Type B pancreatic cell (in vitro differentiated cells): ENCODE measurements at regions not wholly inside any gene's neighbourhood (a gene's known extent, or its start where the extent isn't known, plus 50 kb on each side); places are given as distances from the start of the nearest gene placed in this dataset.

Experiments used
- DNase-seq: peaks from one replicate; pipeline ENCODE4 v3.0.0; 2021; ENCODE audit warnings: mixed read lengths; ENCODE audit not compliant: unreplicated experiment; ENCODE audit errors: extremely low spot score
- H3K27ac Mint-ChIP-seq: 2 replicates; pipeline ENCODE4 v1.8.0; 2021; ENCODE audit warnings: mild to moderate bottlenecking, mixed read lengths
- H3K27me3 Mint-ChIP-seq: 2 replicates; pipeline ENCODE4 v1.8.0; 2021; ENCODE audit warnings: mixed read lengths
- H3K36me3 Mint-ChIP-seq: 2 replicates; pipeline ENCODE4 v1.8.0; 2021; ENCODE audit warnings: mixed read lengths
- H3K4me1 Mint-ChIP-seq: one replicate; pipeline ENCODE4 v1.8.0; 2021; ENCODE audit warnings: mixed read lengths; ENCODE audit not compliant: unreplicated experiment
- H3K4me3 Mint-ChIP-seq: 2 replicates; pipeline ENCODE4 v1.8.0; 2021; ENCODE audit warnings: mild to moderate bottlenecking, mixed read lengths
- H3K9me3 Mint-ChIP-seq: 2 replicates; pipeline ENCODE4 v1.8.0; 2021; ENCODE audit warnings: mixed read lengths
- CTCF ChIP-seq: fragments of 200-600 bp; sonication (generic); conservative IDR thresholded peaks from 2 replicates; pipeline ENCODE4 v1.5.0; 2021; ENCODE audit warnings: antibody characterized with exemption, mild to moderate bottlenecking

GRCh38 chr6:155520078-155520477 is 64.4 kb upstream of the NOX3 start:
- H3K27ac Mint-ChIP-seq: no peak overlapping the region
- no peak overlapping the region for H3K4me3 Mint-ChIP-seq
- no peaks in the 10 kb centered on the region for H3K36me3 Mint-ChIP-seq
- DNase-seq: no peak
- H3K27me3 Mint-ChIP-seq: no peaks in the 10 kb centered on the region
- no peak for TF ChIP-seq CTCF
- H3K4me1 Mint-ChIP-seq: no peaks in the 10 kb centered on the region
- H3K9me3 Mint-ChIP-seq: peaks cover 4% of the 10 kb centered on the region

DNA sequence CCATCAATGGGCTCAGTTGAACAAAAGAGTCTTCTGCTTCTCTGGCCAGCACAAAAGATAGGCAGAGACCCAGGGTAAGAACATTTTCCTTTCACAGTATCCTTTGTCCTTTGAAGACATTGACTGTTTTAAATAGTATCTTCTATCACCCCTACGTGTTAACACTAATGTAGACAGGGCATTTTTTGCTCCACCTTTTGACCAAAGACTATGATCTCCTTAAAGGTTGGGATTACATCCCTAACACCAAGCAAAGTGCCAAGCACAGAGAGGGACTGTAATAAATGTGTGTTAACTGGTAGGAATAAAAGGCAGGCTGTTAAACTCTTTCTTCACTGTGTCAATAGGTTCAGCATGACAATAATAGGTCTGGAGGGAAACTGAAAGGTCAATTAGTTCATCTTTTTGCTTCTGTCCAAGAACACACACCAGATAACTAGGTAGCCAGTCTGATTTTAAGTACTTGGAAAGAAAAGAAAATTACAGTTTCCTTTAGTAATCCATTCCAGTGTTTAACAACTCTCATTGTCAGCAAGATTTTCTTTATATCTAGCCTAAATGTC is 63.6 kb upstream of the NOX3 start:
- Mint-ChIP-seq H3K9me3 (peaks cover 4% of the 10 kb centered on the region), H3K36me3 (no peaks in the 10 kb centered on the region), H3K4me1 (no peaks in the 10 kb centered on the region), H3K4me3 (no peak overlapping the region), H3K27me3 (no peaks in the 10 kb centered on the region), H3K27ac (no peak overlapping the region)
- no peak for TF ChIP-seq CTCF
- no peak for DNase-seq

DNA sequence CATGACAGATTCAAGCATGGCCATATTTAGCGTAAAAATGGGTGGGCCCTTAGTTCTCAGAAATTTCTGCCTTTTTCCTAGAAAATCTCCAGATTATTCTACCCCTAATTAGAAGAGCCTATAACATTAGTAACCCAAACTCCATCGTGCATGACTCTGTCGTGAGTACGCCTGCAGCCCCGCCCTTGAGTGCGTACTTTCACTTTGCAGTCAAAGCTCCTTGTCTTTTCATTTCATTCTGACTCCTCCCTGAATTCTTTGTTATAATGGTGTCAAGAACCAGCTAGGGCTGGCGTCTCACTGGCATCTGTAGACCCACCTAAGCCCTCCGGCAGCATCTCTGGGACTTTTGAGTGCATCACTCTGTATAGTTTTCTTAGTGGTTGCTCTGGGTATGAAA is 61.7 kb upstream of the NOX3 start:
- H3K4me1 Mint-ChIP-seq: no peaks in the 10 kb centered on the region
- H3K4me3 Mint-ChIP-seq: no peak overlapping the region
- no peak for DNase-seq

GRCh38 chr6:155510879-155511278 is 55.2 kb upstream of the NOX3 start:
- TF ChIP-seq CTCF: no peak

More for the DNA sequence above, 61.7 kb upstream of the NOX3 start:
- no peak for TF ChIP-seq CTCF
- Mint-ChIP-seq H3K27ac (no peak overlapping the region), H3K27me3 (no peaks in the 10 kb centered on the region), H3K9me3 (no peaks in the 10 kb centered on the region), H3K36me3 (no peaks in the 10 kb centered on the region)

DNA sequence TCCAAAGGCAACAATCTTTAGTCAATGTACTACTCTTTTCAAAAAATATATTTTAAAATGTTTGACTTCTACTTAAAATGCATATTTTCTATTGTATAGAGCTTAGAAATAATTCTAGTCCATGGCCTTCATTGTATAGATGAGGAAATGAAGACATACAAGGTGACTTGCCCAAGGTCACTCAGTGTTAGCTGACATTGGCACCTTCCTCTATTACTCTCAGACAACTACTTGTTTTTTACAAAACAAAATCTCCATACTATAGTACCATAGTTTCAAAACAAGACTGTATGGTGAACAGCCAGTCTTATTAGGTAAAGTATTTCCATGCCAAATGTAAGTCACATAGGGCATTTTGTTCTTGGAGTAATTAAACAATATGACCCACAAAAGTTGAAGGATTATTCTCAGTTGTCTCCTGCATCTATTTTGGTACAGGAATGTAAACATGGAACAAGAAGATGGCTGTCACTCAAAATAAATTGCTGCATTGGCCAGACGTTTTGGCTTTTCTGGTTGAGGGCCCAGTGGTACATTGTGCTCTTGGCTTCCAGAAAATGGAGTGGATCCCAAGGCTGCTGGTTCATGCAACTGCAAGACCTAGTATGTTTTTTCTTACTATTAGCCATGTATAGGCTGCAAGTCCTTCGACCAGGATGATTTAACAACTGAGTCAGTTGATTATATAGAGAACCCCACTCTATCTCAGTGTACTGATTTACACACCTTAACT is 54.3 kb upstream of the NOX3 start:
- no peak overlapping the region for H3K4me3 Mint-ChIP-seq
- no peak for DNase-seq
- no peak overlapping the region for H3K27ac Mint-ChIP-seq
- peaks cover 7% of the 10 kb centered on the region for H3K4me1 Mint-ChIP-seq
- H3K36me3 Mint-ChIP-seq: no peaks in the 10 kb centered on the region
- peaks cover 4% of the 10 kb centered on the region for H3K9me3 Mint-ChIP-seq
- no peak for TF ChIP-seq CTCF
- peaks cover 5% of the 10 kb centered on the region for H3K27me3 Mint-ChIP-seq

More at GRCh38 chr6:155510879-155511278, 55.2 kb upstream of the NOX3 start:
- DNase-seq: no peak
- Mint-ChIP-seq H3K4me3 (no peak overlapping the region), H3K36me3 (no peaks in the 10 kb centered on the region), H3K4me1 (peaks cover under 1% of the 10 kb centered on the region), H3K27ac (no peak overlapping the region), H3K27me3 (peaks cover 2% of the 10 kb centered on the region), H3K9me3 (peaks cover 1% of the 10 kb centered on the region)
